GM18498 (cell line): ENCODE measurements at regions not wholly inside any gene's neighbourhood (a gene's known extent, or its start where the extent isn't known, plus 50 kb on each side); places are given as distances from the start of the nearest gene placed in this dataset.
"Not testable (repeated sequence)": the region's sequence is repeated elsewhere in the genome, so short reads cannot be mapped to it uniquely, and the experiment has no call there.

Experiments used
- ATAC-seq: cut with Tn5 transposase; IDR thresholded peaks from one replicate; pipeline ENCODE4 v1.9.1; 2021; ENCODE audit warnings: mild to moderate bottlenecking, moderate library complexity; ENCODE audit not compliant: unreplicated experiment

DNA sequence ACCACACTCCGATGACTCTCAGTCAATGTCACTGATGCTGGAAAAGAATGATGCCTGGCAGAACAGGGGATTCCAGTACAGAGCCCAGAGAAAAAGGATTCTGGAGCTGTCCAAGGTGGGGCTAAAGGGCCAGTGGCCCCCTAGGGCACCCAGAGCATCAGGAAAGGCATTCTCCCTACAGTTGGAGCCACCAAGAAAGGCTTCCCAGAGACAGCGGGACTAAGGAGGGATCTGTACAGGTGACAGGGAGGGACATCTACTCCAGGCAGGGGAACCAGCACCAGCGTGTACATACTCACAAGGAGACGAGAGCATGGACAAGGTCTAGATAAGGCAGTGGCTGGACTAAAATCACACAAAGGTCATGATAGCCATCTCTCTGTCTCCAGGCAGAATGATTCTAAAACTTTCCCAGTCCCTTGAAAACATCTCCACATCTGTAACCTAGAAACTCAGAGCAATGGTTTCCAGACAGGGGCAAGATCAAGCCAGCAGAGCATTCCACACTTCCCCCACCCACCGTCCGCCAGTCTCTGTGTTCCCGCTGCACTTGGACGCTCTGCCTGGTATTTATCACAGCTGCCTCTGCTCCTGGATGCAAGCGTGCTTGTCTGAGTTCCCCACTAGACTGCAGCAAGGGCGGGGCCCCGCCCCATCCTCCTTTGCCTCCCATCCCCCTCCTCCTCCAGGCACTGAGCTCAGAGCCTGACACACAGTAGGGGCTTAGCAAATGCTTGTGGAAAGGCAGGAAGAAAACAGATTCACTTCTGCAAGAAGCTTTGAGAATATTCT lies 111.6 kb upstream of the ZC3H12A start:
- no peak for ATAC-seq

DNA sequence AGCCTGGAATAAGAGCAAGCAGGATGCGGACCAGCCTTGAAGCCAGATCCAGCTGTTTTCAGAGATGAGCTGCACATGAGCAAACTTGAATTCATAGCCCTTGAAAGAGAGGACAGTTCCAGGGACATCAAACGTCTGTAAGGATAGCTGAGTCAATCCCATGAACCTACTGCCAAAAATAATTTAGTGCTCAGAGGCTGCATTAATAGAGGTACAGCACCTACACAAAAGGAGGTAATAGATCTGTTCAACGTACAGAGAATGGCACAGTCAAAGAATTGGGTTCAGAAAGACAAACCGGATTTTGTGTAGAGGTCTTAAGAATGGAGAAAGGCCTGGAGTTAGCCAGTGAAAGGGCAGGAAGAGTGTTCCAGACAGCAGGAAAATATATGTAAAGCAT lies 110.8 kb upstream of the ZC3H12A start:
- ATAC-seq: no peak

DNA sequence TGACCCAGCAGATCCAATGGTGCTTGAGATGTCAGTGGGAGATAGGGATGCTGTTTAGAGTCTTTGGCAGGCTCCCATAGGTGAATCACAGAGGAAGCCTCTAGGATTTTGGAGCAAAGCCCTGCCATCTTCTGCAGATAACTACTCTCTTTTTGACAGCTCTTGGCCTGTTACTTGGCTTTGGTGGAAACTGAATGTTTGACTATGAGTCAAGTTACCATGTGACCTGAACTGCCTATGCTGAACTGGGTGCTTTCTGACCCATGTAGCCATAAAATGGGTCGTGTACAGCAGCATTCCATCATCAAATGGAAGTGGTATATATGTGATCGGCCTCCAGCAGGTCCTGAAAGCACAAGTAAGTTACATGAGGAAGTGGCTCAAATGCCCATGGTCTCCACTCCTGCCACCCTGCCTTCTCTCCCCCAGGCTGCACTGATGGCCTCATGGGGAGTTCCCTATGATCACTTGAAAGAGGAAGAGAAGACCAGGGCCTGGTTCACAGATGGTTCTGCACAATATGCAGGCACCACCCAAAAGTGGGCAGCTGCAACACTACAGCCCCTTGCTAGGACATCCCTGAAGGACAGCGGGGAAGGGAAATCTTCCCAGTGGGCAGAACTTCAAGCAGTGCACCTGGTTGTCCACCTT lies 105.6 kb upstream of the ZC3H12A start:
- ATAC-seq: not testable (repeated sequence)

DNA sequence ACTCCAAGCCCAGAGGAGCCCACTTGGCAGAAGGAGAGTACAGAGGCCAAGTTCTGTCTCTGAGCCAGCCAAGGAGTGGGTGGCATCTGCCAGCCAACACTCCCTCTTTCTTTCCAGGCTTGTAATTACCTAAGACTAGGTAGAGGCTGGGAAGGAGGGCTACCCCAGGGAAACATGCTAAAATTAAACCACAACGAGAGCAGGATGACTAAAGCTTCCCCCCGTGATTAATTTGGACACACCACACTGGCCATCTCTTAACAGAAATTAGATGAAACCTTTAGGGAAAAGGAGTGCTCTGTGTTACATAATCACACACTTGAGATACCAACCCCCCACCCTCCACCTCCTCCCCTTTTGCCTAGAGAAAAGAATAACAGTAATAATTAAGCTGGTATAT lies 102.1 kb upstream of the ZC3H12A start:
- ATAC-seq: no peak

DNA sequence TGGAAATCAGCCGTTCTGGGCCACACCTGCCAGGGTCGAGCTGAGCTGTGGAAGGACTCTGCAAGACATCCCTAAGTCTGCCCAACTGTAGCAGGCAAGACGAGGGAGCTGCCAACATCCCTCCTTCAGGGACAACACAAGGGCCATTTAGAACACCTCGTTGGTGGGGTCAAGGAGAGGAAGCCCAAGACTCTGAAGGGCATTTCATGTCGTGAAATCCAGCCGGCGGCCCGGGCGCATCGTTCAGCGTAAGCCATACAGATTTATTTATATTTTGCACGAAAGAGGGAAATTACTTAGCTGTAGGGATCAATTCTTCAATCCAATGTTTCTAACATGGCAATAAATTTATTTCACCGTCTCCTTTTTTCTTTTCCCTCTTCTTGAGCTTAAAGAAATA lies 101.7 kb upstream of the ZC3H12A start:
- no peak for ATAC-seq

DNA sequence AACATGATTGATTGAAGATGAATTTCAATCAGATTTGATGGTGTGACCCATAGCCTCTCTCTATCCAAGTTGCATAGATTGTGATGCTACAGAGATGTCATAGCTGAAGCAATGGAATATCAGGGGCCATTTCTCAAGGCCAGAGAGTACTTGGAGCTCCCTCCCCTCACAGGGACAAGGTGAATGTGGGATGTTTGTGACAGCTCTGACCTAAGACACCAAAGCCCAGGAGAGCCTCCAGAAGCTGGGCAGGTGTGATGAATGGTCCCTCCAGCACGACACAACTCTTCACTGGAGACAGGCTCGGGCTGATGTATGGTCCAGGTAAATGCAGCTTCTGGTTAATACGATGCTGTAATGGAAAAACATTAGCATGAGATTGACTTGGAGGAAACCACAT lies 101.0 kb upstream of the ZC3H12A start:
- no peak for ATAC-seq

DNA sequence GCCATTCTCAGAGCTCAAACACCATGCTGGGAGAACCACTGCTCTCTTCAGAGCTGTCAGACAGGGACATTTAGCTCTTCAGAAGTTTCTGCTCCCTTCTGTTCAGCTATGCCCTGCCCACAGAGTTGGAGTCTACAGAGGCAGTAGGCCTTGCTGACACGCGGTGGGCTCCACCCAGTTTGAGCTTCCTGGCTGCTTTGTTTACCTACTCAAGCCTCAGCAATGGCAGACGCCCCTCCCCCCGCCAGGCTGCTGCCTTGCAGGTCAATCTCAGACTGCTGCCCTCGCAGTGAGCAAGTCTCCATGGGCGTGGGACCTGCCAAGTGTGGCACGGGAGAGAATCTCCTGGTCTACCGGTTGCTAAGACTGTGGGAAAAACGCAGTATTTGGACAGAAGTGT lies 93.8 kb upstream of the ZC3H12A start:
- not testable (repeated sequence) for ATAC-seq

DNA sequence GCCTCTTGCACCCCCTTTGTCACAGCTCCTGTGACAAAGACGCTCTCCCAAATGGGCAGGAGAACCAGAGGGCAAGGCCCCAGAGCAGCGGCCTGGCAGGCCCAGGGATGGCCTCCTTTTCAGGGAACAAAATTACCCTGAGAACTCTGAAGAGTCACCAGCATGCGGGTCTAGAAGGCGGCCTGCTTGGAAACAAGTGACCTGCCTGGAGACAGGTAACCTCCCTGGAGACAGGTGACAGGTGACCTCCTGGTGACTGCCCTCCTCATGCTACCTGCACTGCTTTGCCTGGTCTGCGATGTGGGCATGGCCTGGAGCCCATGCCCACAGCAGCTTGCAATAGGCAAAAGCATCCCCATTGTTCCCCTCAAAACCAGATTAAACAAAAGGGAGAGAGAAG lies 86.5 kb upstream of the ZC3H12A start:
- no peak for ATAC-seq

DNA sequence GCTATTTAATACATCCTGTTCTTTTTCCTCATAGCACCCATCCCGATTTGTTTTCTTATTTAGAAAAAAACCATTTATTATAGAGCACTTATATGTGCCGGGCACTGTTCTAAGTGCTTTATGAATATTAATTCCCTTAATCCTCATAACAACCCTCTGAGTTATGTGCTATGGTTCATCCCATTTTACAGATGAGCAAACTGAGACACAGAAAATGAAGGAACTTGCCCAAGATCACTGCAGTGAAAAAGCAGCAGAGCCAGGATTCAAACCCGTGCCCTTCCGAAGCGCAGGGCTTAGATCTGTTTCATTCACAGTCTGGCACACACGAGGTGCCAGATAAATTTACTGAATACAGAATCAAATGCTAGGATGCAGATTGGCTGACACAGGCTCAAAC lies 85.1 kb upstream of the ZC3H12A start:
- no peak for ATAC-seq

DNA sequence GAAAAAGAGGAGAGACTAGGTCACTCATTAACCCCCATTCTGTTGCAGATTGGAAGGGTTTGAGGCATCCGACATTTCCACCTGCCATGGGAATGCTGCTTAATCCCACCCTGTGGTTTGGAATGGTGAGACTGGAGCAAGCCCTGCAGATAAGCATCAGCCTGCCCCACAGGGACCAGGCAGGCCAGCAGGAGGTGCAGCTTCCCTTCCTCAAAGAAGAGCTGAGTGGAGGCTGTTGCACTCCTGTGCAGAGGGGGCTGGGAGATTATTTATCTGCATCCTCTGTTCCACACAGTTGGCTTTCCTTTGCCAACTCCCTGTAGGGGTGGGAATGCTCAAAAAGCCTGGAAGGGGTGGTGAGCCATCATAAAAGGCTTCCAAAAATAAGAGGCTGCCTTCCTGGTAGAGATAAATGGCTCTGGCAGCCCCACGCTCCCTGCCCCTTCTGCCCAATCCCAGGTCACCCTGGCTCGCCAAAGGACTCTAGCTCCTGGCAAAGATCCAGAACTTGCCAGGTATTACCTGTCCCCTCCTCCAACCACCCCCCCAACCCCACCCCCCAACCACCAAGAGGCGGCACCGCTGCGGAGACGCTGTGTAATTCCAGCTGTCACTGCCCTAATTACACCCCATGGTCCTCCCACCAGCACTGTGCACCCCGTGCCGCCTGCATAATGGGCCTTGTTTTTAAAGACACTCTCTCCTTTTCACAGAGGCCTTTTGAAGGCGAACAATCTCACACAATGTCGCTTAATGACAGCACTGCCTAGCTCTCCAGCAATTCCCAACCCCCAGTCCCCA lies 83.0 kb upstream of the ZC3H12A start:
- no peak for ATAC-seq

DNA sequence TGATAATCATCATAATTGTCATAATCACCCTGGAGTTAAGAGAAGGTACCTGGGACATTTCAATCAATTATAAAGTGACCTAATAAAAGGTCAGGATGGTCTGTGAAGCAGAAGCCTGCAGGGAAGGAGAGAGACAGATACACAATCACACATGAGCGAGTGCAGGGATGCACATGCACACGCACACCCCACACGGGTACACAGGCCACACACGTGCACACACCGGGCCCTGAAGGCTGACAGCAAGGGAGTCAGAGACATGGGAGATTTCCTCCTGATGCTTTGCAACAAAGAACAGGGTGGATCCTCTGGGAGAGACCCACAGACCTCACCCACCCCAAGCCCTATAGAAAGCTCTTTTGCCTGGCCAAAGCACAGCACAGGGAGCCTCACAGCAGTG lies 82.3 kb upstream of the ZC3H12A start:
- no peak for ATAC-seq

DNA sequence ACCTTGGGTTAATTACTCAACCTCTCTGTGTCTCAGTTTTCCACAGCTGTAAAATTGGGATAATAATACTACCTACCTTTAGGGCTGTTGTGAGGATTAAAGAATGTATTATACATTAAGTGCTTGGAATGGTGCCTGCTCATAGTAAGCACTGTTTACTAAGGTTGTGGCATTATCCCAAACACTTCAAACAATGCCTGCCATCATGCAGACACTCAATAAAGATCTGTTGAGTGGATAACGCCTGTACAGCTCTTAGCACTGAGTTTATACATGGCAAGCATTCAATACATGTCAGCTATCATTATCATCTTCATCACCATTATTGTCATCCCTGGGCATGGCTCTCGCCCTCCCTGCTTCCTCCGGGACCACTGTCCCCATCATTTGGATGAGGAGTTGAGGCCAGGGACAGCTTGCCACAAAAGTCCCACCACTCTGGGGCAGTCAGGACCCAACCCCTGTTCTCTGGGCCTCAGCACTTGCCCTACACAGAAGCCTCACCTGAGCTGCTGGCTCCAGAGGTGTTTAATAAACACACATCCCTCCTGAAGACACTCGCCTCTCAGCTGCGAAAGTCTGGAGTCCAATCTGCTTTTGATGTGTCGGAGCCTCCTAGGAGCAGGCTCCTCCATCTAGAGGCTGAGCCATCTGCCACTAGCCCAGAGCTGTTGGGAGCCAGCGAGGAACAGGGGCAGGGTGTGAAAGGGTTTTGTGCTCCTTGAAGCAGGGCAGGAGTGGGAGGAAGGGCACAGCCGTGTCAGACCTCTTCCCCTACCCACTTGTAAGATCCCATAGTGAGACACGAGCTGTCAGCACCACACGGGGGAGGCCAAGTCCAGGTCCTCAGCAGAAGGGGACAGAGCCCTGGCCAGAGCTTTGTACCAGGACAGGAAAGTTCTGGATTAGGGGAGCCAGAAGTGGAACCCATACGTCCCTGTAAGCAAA lies 80.9 kb upstream of the ZC3H12A start:
- ATAC-seq: no peak

DNA sequence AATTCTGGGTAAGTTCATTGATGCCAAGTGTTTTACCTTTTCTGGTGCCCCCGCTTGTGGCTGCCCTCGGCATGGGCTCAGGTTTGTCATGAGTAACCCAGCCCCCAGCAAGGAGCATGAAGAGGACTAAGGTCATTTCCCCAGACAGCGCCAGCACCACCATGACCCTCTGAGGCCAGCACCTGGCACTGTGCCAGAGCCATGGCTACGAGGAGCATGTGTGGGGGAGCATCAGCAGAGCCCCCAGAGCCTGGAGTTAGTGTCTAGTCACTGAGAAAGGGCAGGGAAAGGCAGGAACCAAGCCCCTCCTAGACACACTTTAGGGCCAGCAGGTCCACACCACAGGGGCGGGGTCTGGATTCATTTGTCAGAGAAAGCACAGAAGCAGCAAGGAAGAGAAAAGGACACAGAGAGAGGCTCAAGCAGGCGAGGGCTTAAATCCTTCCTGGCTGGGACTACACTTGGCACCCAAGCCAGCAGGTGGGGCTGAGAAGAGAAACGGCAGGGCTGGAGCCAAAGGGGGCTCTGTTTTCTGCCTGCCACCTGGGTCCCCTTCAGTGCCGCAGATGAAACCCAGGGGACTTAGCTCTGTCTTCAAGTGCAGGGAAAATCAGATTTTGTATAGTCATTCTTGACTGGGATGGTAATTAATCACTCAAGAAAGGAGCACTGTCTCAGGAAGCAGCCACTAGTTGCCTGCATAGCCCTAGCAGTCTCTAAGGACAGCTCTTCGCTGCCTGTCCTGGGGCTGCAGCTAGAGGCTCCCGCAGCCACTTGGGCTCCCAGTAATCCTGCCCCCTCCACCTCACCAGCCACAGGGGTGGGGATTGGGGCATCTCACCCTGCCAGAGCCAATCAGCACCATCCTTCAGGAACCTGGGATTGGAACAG lies 79.6 kb upstream of the ZC3H12A start:
- ATAC-seq: no peak

DNA sequence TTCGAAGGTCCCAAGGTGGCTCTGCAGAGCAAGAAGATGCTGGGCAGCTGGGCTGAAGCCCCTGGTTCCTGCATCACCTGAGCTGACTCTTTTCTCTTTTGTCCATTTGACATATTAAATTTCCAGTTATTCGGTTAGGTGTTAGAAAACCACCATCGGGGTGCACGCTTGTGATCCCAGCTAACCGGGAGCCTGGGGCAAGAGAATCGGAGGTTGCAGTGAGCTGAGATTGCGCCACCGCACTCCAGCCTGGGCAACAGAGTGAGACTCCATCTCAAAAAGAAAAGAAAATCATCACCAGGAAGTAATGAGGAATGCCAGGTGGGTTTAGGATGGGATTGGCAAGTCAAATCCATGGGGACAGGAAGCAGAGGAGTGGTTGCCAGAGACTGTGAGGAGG lies 76.3 kb upstream of the ZC3H12A start:
- ATAC-seq: no peak

DNA sequence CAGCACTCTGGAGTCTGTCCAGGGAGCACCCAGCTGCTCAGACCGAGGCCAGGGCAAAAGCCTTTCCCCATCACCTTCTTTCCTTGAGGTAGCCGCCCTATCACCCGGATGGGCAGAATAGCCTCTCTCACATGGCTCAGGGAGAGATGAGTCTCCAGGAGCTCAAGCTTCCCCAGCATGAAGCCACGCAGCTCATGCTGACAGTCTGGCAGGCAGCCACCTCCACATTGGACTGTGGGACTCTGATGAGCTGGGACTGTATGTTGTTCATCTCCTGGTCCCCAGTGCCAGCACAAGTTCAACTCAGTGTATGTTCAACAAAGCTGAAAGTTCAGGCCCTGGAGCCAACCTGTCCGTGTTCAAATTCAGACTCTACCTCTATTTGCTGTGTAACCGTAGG lies 75.2 kb upstream of the ZC3H12A start:
- ATAC-seq: no peak

DNA sequence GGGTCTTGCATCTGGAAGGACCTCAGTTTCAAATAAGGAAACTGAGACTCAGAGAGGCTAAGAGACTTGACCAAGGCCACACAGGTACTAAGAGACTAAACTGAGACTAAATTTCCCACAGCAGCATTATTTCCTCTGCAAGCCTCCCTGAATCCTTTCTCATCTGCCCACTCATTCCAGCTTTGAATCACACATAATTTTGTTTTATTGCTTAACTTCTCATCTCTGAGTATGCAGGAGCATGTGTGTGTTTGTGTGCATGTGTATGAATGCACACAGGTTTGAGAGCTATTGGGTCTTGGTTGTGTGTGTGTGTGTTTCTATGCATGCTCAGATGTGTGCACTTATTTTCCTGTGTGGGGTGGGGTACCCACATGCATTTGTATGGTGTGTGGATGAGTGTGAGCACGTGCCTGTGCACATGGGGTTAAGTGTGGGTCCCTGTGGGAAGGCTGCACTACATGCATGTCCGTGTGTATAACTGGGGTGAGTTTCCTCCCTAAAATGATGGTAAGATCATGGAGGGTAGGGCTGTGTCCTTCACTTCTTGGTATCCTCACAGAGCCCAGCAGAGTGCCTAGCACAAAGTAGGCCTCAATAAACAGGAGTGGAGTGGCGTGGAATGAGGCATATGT lies 74.4 kb upstream of the ZC3H12A start:
- no peak for ATAC-seq

DNA sequence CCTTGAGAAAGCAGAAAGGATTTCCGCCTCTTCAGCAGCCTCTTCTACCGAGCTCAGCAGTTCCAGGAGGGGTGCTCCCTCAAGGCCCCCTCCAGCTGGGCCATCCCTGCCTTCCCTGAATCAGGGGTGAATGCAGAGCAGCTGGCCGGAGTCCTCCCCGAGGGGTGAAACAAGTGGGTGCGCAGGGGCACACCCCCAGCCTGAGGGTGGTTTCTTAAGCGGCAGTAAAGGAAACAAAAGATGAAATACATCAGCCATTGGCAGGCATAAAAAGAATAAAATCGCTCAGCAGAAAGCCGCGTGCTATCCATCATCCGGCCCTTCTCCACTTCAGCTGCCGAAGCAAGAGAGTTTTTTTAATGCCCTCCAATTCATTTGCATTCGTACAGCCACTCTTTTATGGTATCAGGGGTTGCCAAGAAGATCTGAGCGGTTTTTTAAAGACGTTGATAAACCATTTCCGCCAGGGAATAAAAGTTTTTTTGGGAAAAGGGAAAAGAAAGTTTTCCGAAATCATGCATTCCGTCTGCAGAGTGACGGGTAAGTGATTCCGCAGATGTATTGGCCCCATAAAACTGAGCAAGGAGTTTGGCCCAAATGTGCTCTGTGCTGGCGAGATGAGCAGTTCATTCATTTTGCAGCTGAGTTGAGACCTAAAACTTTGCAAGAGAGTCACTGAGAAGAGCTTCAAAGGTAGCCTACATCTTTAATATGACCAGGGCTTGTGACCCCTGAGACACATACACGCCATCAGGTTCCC lies 73.7 kb upstream of the ZC3H12A start:
- ATAC-seq: no peak

DNA sequence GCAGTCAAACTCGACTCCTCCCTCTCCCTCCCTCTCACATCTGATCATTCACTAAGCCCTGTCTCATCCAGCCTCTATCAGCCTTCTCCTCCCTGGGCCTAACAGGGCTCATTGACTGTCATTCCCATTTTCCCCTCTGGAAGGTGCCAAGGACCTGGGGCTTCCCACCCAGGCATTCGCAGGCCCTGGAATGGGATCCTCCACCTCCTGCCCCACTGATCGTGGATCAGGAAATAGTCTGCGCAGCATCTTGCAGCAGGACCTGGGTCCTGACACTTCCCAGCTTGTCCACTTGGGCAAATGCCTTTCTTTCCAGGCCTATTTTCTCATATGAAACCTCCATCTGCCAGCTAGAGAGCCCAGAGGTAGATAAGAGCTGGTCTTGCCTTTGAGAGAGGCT lies 71.2 kb upstream of the ZC3H12A start:
- ATAC-seq: no peak

DNA sequence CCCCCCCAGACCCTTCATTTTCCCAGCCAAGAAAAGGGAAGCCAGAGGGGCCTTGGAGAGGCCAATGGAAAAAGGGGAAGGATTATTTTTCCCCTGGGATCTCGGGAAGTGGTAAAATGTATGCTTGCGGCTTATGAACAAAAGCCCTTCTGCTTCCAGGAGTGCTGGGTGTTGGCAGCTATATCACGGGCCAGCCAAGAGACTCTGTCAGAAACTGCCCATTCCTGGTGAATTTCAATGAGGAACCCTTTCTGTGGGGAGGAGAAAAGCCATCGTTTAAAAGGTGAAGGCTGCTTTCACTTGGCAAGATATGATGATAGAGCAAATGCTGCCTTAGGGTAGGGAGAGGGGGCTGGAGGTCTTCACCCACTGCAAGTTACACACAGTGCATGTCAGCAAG lies 69.7 kb upstream of the ZC3H12A start:
- ATAC-seq: no peak
